Large intestine (tissue), 3 donors: ENCODE measurements at regions not wholly inside any gene's neighbourhood (a gene's known extent, or its start where the extent isn't known, plus 50 kb on each side); places are given as distances from the start of the nearest gene placed in this dataset.

Source experiments
- DNase-seq, 2 donors: peaks; one replicate each; pipeline versions ENCODE4 v3.0.0 to v3.0.0-alpha.2; 2013
- H3K27ac ChIP-seq: one replicate; pipeline ENCODE4 v1.5.1; 2013; ENCODE audit warnings: low read length
- H3K27me3 ChIP-seq: 2 replicates; pipeline ENCODE4 v1.6.1; 2013; ENCODE audit warnings: low read length; ENCODE audit not compliant: control insufficient read depth, insufficient read depth
- H3K36me3 ChIP-seq: 2 replicates; pipeline ENCODE4 v1.6.1; 2013; ENCODE audit warnings: low read length; ENCODE audit not compliant: control insufficient read depth, insufficient read depth
- H3K4me1 ChIP-seq: one replicate; pipeline ENCODE4 v1.6.1; 2013; ENCODE audit warnings: low read length; ENCODE audit not compliant: control insufficient read depth, insufficient read depth
- H3K4me3 ChIP-seq: one replicate; pipeline ENCODE4 v1.5.1; 2013; ENCODE audit warnings: low read length
- H3K9me3 ChIP-seq: one replicate; pipeline ENCODE4 v1.6.1; 2013; ENCODE audit warnings: mild to moderate bottlenecking, low read depth, low read length, moderate library complexity; ENCODE audit not compliant: control insufficient read depth
- WGBS: methylation state at CpG from one replicate; pipeline ENCODE4 v1.1.5; 2013; ENCODE audit warnings: low lambda C conversion rate; ENCODE audit not compliant: insufficient coverage; 5-methylcytosine and 5-hydroxymethylcytosine counted together

DNA sequence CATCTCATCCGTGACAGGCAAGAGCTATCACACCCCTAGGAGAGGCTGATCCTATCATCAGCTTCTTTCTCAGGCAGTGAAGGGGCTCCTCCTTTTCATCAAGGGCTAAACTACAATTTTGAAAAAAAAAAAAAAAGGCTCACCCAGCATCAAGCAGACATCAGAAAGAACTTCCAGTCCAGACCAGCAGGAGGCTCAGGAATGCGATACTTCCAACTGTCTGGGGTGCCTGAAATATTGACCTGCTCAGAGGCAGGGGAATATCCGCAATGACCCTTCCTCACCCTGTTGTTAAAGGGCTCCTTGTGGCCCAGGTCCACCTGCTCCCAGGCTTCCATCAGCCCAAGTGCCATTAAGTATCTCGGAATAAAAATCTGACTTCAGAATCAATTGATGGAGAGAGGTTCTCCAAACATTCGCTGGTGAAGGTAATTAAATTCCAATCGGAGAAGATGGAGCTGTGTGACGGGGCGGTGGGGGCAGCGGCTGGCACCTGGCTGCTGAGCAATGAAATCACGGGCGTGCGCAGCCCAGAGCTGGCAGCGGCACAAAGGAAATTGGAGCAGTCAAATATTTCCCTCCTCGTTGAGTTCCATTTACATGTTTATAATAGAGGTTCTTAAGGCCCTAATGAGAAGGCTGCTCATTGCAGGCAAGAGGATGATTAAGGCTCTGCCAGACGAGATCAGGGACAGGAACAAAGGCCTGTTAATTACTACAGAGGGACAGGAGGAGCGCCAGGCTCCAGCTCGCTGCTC lies 69.0 kb upstream of the THY1 start:
- WGBS, result no CpG with 5 or more reads among the region's 17 CpGs
- H3K36me3 ChIP-seq, result no peaks in the 10 kb centered on the region
- H3K27me3 ChIP-seq, result no peaks in the 10 kb centered on the region
- DNase-seq, result no peak
- H3K27ac ChIP-seq, result no peak overlapping the region
- H3K4me3 ChIP-seq, result no peak overlapping the region
- H3K9me3 ChIP-seq, result no peaks in the 10 kb centered on the region
- H3K4me1 ChIP-seq, result no peaks in the 10 kb centered on the region

DNA sequence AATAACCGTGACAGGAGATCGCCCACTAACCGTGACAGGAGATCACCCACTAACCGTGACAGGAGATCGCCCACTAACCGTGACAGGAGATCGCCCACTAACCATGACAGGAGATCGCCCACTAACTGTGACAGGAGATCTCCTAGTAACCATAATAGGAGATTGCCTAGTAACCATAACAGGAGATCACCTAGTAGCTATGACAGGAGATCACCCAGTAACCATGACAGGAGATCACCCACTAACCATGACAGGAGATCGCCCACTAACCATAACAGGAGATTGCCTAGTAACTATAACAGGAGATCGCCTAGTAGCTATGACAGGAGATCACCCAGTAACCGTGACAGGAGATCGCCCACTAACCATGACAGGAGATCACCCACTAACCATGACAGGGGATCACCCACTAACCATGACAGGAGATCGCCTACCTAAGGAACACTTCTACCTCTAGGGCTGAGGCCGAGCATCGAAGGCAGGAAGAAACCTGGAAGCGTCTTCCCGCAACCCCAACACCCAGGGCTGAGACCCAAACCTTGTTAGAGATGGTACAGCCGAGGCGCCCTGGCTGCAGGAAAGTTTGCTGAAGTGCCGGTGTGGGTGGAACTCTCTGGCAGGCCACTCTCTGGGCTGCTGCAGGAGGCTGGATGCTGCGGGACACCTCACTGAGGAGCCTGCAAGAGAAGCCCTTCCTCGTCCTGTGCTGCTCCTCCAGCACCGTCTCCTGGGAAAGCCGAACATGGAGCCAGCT lies 67.5 kb upstream of the THY1 start:
- Histone ChIP-seq H3K4me1 (no peaks in the 10 kb centered on the region), H3K27ac (no peak overlapping the region), H3K4me3 (no peak overlapping the region), H3K27me3 (no peaks in the 10 kb centered on the region), H3K36me3 (no peaks in the 10 kb centered on the region), H3K9me3 (no peaks in the 10 kb centered on the region)
- no CpG with 5 or more reads among the region's 24 CpGs for WGBS
- no peak for DNase-seq

GRCh38 chr11:119489087-119489486 lies 66.1 kb upstream of the THY1 start:
- DNase-seq, result no peak
- no peaks in the 10 kb centered on the region for H3K36me3 ChIP-seq
- no CpG with 5 or more reads among the region's 3 CpGs for WGBS

GRCh38 chr11:119488256-119488995 lies 65.5 kb upstream of the THY1 start:
- no peak overlapping the region for H3K4me3 ChIP-seq
- H3K27ac ChIP-seq, result no peak overlapping the region
- no peaks in the 10 kb centered on the region for H3K27me3 ChIP-seq
- no peaks in the 10 kb centered on the region for H3K9me3 ChIP-seq
- no peaks in the 10 kb centered on the region for H3K4me1 ChIP-seq
- no peak for DNase-seq
- no CpG with 5 or more reads among the region's 9 CpGs for WGBS
- H3K36me3 ChIP-seq, result no peaks in the 10 kb centered on the region

More at GRCh38 chr11:119489087-119489486, 66.1 kb upstream of the THY1 start:
- H3K27ac ChIP-seq, result no peak overlapping the region
- H3K4me3 ChIP-seq, result no peak overlapping the region
- no peaks in the 10 kb centered on the region for H3K9me3 ChIP-seq
- H3K4me1 ChIP-seq, result no peaks in the 10 kb centered on the region
- no peaks in the 10 kb centered on the region for H3K27me3 ChIP-seq

DNA sequence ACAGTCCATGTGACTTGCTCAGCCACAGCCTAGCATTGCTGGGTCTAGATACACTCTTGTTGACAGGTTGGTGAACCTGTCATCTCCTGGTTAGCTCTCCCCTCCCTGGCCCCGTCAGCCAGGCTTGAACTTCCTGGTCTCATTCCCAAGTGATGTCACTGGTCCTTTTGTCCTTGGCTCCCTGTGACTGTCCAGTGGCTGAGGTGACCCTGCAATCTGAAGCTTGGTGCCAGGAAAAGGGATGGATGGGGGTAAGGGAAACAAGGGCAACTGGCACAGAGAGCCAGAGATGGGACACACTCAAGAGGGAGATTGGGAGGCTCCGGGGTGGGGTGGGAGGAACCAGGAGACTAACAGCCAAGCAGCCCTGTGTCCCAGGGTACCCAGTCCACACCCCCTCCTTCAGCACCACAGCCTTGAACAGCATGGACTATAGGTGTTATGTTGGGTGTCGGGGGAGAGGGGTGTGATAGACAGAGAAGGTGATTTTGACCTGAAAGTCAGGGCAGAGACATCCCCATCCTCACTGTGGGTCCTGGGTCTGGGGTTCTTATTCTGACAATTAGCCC lies 63.8 kb upstream of the THY1 start:
- Histone ChIP-seq H3K4me1 (no peaks in the 10 kb centered on the region), H3K36me3 (no peaks in the 10 kb centered on the region)
- no CpG with 5 or more reads among the region's 3 CpGs for WGBS

DNA sequence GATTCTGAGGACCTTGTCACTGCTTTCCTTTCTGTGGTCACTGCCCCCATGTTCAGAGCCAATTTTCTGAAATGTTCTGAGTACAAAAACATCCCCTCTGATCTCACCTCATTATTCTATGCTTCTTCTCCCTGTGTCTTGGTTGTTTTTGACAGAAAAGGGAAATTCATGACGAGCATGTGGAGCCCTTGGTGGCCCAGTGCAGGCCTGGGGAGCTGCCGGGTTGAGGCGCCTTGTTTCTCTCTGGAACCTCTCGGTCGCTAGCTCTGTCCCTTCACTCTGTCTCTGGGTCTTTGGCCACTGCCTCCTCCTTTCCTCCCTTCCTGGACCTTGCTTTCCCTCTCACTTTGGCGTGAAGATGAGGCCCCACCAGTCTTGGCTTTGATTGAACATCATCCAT lies 63.0 kb upstream of the THY1 start:
- Histone ChIP-seq H3K9me3 (peaks cover 2% of the 10 kb centered on the region), H3K27ac (no peak overlapping the region), H3K4me3 (no peak overlapping the region), H3K36me3 (no peaks in the 10 kb centered on the region), H3K27me3 (no peaks in the 10 kb centered on the region), H3K4me1 (no peaks in the 10 kb centered on the region)
- WGBS, result no CpG with 5 or more reads among the region's 6 CpGs
- DNase-seq, result no peak

More for the DNA sequence above, 63.8 kb upstream of the THY1 start:
- no peak overlapping the region for H3K27ac ChIP-seq
- no peak overlapping the region for H3K4me3 ChIP-seq
- H3K9me3 ChIP-seq, result no peaks in the 10 kb centered on the region
- no peaks in the 10 kb centered on the region for H3K27me3 ChIP-seq
- no peak for DNase-seq

DNA sequence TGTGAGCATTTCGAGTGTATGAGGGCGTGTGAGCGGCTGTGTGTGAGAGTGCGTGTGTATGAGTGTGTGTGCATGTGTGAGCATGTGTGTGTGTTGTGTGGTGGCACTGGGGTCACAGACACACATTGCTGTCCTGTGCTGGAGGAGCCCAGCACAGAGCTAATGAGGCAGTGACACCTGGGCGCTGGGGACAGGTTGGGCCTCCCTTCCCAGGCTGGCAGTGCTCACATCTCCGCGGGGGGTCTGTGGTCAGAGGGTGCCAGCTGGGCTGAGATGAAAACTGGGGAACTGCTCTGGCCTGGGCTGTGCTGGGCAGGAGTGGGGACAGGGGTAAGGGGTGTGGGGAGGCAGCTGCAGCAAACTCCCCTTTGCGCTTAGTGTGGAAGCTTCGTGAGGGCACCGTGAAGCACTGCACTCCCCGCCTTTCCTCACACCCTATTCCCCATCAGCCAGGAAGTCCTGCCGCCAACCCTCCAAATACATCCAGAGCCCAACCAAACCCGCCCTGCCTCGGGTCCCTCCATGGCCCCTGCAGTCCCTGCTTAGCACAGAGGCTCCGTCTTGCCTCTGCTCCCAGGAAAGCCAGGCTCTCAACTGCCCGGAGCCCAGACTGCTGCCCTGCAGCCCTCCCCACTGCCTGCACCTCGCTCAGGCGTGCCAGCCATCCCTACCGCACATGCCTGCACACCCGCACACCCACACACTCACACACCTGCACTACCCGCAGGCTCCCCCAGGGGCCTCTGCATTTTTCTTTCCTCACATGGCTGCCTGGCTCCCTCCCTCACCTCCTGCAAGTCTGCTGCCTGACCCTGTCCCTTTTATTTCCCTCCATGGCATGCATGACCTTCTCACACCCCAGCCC lies 62.0 kb upstream of the THY1 start:
- no peak for DNase-seq
- peaks cover 2% of the 10 kb centered on the region for H3K9me3 ChIP-seq
- no CpG with 5 or more reads among the region's 21 CpGs for WGBS
- no peaks in the 10 kb centered on the region for H3K27me3 ChIP-seq
- no peak overlapping the region for H3K4me3 ChIP-seq
- H3K4me1 ChIP-seq, result no peaks in the 10 kb centered on the region
- no peak overlapping the region for H3K27ac ChIP-seq
- no peaks in the 10 kb centered on the region for H3K36me3 ChIP-seq

DNA sequence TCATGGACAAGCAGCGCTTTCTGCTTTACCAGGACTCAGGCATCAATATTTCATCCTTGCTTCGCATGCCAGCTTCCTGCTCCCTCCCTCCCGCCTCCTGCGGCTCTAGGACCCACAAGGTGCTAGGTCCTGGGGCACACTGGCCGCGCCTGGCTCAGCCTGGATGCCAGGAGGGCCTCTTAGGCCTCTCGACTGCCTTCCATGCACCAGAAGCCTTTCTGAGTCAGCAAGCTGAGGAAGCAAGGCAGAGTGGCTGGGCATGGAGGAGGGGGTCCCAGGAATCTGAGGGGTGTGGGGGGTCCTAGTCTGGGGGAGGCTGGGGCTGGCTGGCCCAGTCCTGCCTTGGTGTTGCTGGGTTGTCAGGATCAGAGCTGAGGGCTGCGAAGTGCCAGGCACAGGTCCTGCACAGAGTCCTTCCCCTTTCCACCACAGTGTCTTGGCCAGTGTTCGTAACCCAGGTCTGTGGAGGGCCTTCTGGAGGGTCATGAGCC lies 61.0 kb upstream of the THY1 start:
- peaks cover 2% of the 10 kb centered on the region for H3K9me3 ChIP-seq
- no peaks in the 10 kb centered on the region for H3K4me1 ChIP-seq
- DNase-seq, result no peak
- H3K27ac ChIP-seq, result no peak overlapping the region
- H3K36me3 ChIP-seq, result no peaks in the 10 kb centered on the region
- 100% methylated on average over 1 of the region's 9 CpGs for WGBS
- no peak overlapping the region for H3K4me3 ChIP-seq
- no peaks in the 10 kb centered on the region for H3K27me3 ChIP-seq

DNA sequence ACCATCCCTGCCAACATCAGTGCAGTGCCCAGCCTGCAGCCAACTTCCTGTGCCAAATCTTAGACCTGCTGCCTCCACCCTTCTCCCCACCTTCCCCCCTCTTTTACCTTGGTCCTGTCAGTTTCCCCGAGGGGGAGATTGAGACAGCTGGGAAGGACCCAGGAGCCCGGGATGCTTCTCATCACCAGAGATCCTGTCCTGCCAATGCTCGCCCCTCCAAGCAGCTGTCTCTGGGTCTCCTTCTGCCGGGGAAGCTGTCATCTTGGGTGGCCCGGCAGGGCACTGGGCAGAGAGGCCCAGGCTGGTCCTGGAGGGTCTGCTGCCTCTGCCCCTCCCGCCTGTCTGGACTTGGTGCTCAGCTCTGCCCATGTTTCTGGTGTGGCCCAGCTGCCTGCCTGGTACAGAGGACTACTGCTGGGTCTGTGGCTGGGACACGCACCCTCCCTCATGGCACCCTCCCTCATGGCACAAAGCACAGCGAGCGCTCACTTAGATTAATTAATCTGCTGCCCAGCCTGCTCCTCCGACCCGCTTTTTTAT lies 60.4 kb upstream of the THY1 start:
- Histone ChIP-seq H3K9me3 (peaks cover 2% of the 10 kb centered on the region), H3K27me3 (no peaks in the 10 kb centered on the region), H3K4me3 (no peak overlapping the region), H3K4me1 (no peaks in the 10 kb centered on the region), H3K27ac (no peak overlapping the region), H3K36me3 (no peaks in the 10 kb centered on the region)
- 100% methylated on average over 2 of the region's 11 CpGs for WGBS
- DNase-seq, result no peak
